ENCODE measurements at regions not wholly inside any gene's neighbourhood (a gene's known extent, or its start where the extent isn't known, plus 50 kb on each side); places are given as distances from the start of the nearest gene placed in this dataset.

GRCh38 chrX:80098038-80098437 is 83.5 kb downstream of the TBX22 start:
- FAIRE-seq = no peak

DNA sequence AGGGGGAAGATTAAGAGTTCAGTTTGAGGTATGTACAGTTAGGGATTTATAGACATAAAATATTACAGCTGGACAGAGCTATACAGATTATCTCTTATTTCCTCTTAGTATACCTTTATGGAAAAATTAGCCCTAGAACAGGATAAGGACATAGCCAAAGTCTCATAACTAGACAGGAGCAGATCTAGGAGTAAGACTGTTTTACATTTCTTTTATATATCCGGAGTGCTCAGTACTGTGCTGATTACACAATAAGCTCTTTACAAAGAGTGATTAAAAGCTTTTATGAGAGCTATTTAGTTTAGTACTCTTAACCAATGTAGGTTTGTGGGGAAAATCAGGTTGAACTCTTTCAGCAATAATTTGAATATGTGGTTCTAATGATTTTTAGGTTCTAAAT is 105.8 kb downstream of the TBX22 start:
- no peak for FAIRE-seq
- TF ChIP-seq, protein P1, sequence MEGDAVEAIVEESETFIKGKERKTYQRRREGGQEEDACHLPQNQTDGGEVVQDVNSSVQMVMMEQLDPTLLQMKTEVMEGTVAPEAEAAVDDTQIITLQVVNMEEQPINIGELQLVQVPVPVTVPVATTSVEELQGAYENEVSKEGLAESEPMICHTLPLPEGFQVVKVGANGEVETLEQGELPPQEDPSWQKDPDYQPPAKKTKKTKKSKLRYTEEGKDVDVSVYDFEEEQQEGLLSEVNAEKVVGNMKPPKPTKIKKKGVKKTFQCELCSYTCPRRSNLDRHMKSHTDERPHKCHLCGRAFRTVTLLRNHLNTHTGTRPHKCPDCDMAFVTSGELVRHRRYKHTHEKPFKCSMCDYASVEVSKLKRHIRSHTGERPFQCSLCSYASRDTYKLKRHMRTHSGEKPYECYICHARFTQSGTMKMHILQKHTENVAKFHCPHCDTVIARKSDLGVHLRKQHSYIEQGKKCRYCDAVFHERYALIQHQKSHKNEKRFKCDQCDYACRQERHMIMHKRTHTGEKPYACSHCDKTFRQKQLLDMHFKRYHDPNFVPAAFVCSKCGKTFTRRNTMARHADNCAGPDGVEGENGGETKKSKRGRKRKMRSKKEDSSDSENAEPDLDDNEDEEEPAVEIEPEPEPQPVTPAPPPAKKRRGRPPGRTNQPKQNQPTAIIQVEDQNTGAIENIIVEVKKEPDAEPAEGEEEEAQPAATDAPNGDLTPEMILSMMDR (IDR thresholded peaks at IDR 0.05; ENCODE audit: insufficient read depth, missing control alignments) = no peak
- no peak for DNase-seq (ENCODE audit: insufficient read length, low spot score)

More at GRCh38 chrX:80098038-80098437, 83.5 kb downstream of the TBX22 start:
- TF ChIP-seq, protein P1 (IDR thresholded peaks at IDR 0.05; ENCODE audit: insufficient read depth, missing control alignments) = no peak
- DNase-seq (ENCODE audit: insufficient read length, low spot score) = no peak

GRCh38 chrX:80138938-80139337 is 124.4 kb downstream of the TBX22 start:
- FAIRE-seq = no peak
- no peak for DNase-seq (ENCODE audit: insufficient read length, low spot score)
- TF ChIP-seq, protein P1 (IDR thresholded peaks at IDR 0.05; ENCODE audit: insufficient read depth, missing control alignments) = no peak

DNA sequence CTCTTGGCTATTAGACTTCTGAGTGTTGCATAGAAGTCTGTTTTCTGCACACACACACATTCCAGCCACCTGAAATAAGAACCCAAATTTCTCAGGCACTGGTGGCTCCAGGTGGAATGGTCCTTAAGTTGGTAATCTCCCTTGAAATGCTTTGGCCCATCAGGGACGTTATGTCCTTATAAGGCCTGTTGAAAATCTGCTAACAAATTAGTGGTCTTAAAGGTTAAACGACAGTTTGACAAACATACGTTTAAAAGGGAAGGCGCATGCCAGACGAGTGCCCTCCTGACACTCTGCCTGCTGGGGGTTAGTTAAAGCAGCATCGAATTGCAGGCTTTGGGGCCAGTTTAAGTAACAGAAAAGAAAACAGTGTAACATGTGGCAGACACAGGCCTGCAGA is 125.0 kb downstream of the TBX22 start:
- TF ChIP-seq, protein P1 (IDR thresholded peaks at IDR 0.05; ENCODE audit: insufficient read depth, missing control alignments) = no peak
- FAIRE-seq (no peak), DNase-seq (ENCODE audit: insufficient read length, low spot score) (no peak)

GRCh38 chrX:80170581-80170980 is 156.0 kb downstream of the TBX22 start:
- TF ChIP-seq, protein P1 (IDR thresholded peaks at IDR 0.05; ENCODE audit: insufficient read depth, missing control alignments) = no peak
- FAIRE-seq = no peak
- DNase-seq (ENCODE audit: insufficient read length, low spot score) = no peak

GRCh38 chrX:80173261-80173660 is 158.7 kb downstream of the TBX22 start:
- FAIRE-seq (no peak), DNase-seq (ENCODE audit: insufficient read length, low spot score) (no peak)
- TF ChIP-seq, protein P1 (IDR thresholded peaks at IDR 0.05; ENCODE audit: insufficient read depth, missing control alignments) = no peak

- DNase-seq (ENCODE audit: insufficient read length, low spot score) = no peak
- FAIRE-seq = no peak
- TF ChIP-seq, protein P1 (IDR thresholded peaks at IDR 0.05; ENCODE audit: insufficient read depth, missing control alignments) = no peak
Measured at GRCh38 chrX:80174925-80175574, 160.5 kb downstream of the TBX22 start.
